K562 (cell line): ENCODE measurements at regions not wholly inside any gene's neighbourhood (a gene's known extent, or its start where the extent isn't known, plus 50 kb on each side); places are given as distances from the start of the nearest gene placed in this dataset.

Experiments used
- ATAC-seq: fragments of 200-7000 bp; cut with Tn5 transposase; 3 replicates; pipeline ENCODE4 v1.9.1; 2020; ENCODE audit warnings: moderate library complexity
- BruUV-seq: library from RNA; stranded (reverse); fragments of 400-500 nt; replicated peaks from 2 replicates; lab custom pipeline; 2021; lab: Mats Ljungman, UMichigan
- CTCF ChIA-PET: fragments of 300-600 bp; formaldehyde crosslinking; extraction: SDS; loops from one replicate; lab custom pipeline; 2021; ENCODE audit warnings: low intra/inter-chr PET ratio; lab: Yijun Ruan, JAX
- POLR2A ChIA-PET: fragments of 300-600, 350-650 bp; sonication (Branson Sonifier 250); formaldehyde crosslinking; extraction: SDS; loops from one replicate; lab custom pipeline; 2021; ENCODE audit warnings: antibody characterized with exemption, inconsistent platforms; lab: Yijun Ruan, JAX
- DNase-seq, 4 experiments: peaks; one replicate each; pipeline versions ENCODE4 v3.0.0 to v3.0.0-alpha.2; 2011 to 2018; ENCODE audit warnings: low spot score in 3 of 4, mixed read lengths in 3 of 4; ENCODE audit errors: extremely low read depth in 1 of 4
- FAIRE-seq: peaks from 2 replicates; lab custom pipeline; 2011; peaks lifted over from hg19 to GRCh38; lab: Jason Lieb, UNC
- H2AFZ ChIP-seq: 2 replicates; pipeline ENCODE4 v1.6.0; 2011; ENCODE audit warnings: low read depth, low read length, control low read depth, inconsistent platforms
- H3K27ac ChIP-seq: fragments of 200-600 bp; 3 replicates; pipeline ENCODE4 v1.8.0; 2011; ENCODE audit warnings: low read depth, mild to moderate bottlenecking, control low read depth, inconsistent platforms, low read length, moderate library complexity, mixed read lengths; ENCODE audit errors: extremely low read depth
- H3K27me3 ChIP-seq, 2 experiments: fragments of 300-600 bp in 1 of 2; 2 replicates in 1 of 2; 3 replicates in 1 of 2; pipeline versions ENCODE4 v1.6.0 to v1.8.0; 2011; ENCODE audit warnings: inconsistent platforms in 2 of 2, low read length in 2 of 2, mild to moderate bottlenecking in 1 of 2, mixed read lengths in 1 of 2, moderate library complexity in 1 of 2; ENCODE audit not compliant: control insufficient read depth in 2 of 2, insufficient read depth in 2 of 2
- H3K36me3 ChIP-seq: fragments of 300-600 bp; 3 replicates; pipeline ENCODE4 v1.8.0; 2011; ENCODE audit warnings: mild to moderate bottlenecking, low read length, inconsistent platforms; ENCODE audit not compliant: control insufficient read depth, insufficient read depth
- H3K4me1 ChIP-seq, 2 experiments: fragments of 200-600 bp in 1 of 2; replicated peaks in 1 of 2; 2 replicates in 1 of 2; 3 replicates in 1 of 2; pipeline versions ENCODE4 v1.5.1 to v1.8.0; 2011; ENCODE audit warnings: inconsistent platforms in 2 of 2, low read length in 2 of 2, mild to moderate bottlenecking in 1 of 2, mixed read lengths in 1 of 2, moderate library complexity in 1 of 2; ENCODE audit not compliant: control insufficient read depth in 2 of 2, insufficient read depth in 2 of 2
- H3K4me2 ChIP-seq: 2 replicates; pipeline ENCODE4 v1.6.1; 2011; ENCODE audit warnings: low read length, control low read depth, inconsistent platforms, mixed read lengths; ENCODE audit not compliant: insufficient read depth
- H3K4me3 ChIP-seq: fragments of 200-600 bp; sonication (generic), shearing (Covaris generic); 2 replicates; pipeline ENCODE4 v1.5.1; 2016; ENCODE audit warnings: control low read depth, inconsistent platforms
- H3K79me2 ChIP-seq: fragments of 200-600 bp; 3 replicates; pipeline ENCODE4 v1.8.0; 2011; ENCODE audit warnings: low read length, inconsistent platforms; ENCODE audit not compliant: control insufficient read depth, insufficient read depth
- H3K9ac ChIP-seq, 2 experiments: 2 replicates each; pipeline versions ENCODE4 v1.6.0 to v1.6.1; 2011; ENCODE audit warnings: low read depth in 2 of 2, low read length in 2 of 2, control low read depth in 1 of 2, inconsistent platforms in 1 of 2, mild to moderate bottlenecking in 1 of 2, mixed read lengths in 1 of 2; ENCODE audit not compliant: insufficient read depth in 1 of 2
- H3K9me1 ChIP-seq: one replicate; pipeline ENCODE4 v1.6.0; 2011; ENCODE audit warnings: inconsistent platforms, mild to moderate bottlenecking, low read length, moderate library complexity; ENCODE audit not compliant: control insufficient read depth, insufficient read depth
- H3K9me3 ChIP-seq: replicated peaks from 2 replicates; pipeline ENCODE4 v1.5.1; 2011; ENCODE audit warnings: low read depth, low read length, inconsistent platforms; ENCODE audit not compliant: control insufficient read depth, insufficient read depth
- H4K20me1 ChIP-seq: replicated peaks from 2 replicates; pipeline ENCODE4 v1.6.1; 2011; ENCODE audit warnings: low read length, inconsistent platforms, mixed read lengths; ENCODE audit not compliant: control insufficient read depth, insufficient read depth
- BCOR ChIP-seq: fragments of 450-650 bp; IDR thresholded peaks from 2 replicates; pipeline ENCODE4 v1.6.1; 2016
- CBX2 ChIP-seq: fragments of 200-600 bp; sonication (generic); IDR thresholded peaks from one replicate; pipeline ENCODE4 v1.6.1; 2012; ENCODE audit warnings: mild to moderate bottlenecking, low read length, inconsistent platforms; ENCODE audit not compliant: insufficient read depth, poor library complexity, severe bottlenecking
- CC2D1A ChIP-seq: fragments of 450-650 bp; IDR thresholded peaks from 2 replicates; pipeline ENCODE4 v1.6.1; 2017; ENCODE audit warnings: mild to moderate bottlenecking
- CEBPB ChIP-seq: fragments of 450-650 bp; IDR thresholded peaks from 2 replicates; pipeline ENCODE4 v1.6.1; 2016; ENCODE audit warnings: missing genetic modification characterization, missing compliant biosample characterization
- CEBPG ChIP-seq, 3 experiments: fragments of 200-800 bp in 1 of 3; sonication (Bioruptor generic) in 1 of 3; sonication (generic) in 1 of 3; formaldehyde crosslinking in 1 of 3; IDR thresholded peaks in 2 of 3; conservative IDR thresholded peaks in 1 of 3; 2 replicates each; pipeline versions ENCODE4 v1.6.1 to v1.8.0; 2016 to 2022; ENCODE audit warnings: missing compliant biosample characterization in 2 of 3, missing genetic modification characterization in 2 of 3, mild to moderate bottlenecking in 1 of 3, missing genetic modification reagents in 1 of 3
- CREM ChIP-seq: IDR thresholded peaks from 2 replicates; pipeline ENCODE4 v1.6.1; 2014; ENCODE audit warnings: antibody characterized with exemption, low read depth
- HMGXB4 ChIP-seq: sonication (generic); formaldehyde crosslinking; IDR thresholded peaks from 2 replicates; pipeline ENCODE4 v1.8.1; 2023; ENCODE audit warnings: mild to moderate bottlenecking, missing genetic modification reagents
- KLF6 ChIP-seq: fragments of 250-450 bp; sonication (Bioruptor Pico); IDR thresholded peaks from 2 replicates; pipeline ENCODE4 v1.4.0; 2020; ENCODE audit warnings: mild to moderate bottlenecking, moderate library complexity, borderline replicate concordance
- MAFG ChIP-seq: fragments of 450-650 bp; conservative IDR thresholded peaks from 2 replicates; pipeline ENCODE4 v1.6.1; 2016; ENCODE audit warnings: missing genetic modification characterization, missing compliant biosample characterization
- MTA3 ChIP-seq: fragments of 450-650 bp; formaldehyde crosslinking; IDR thresholded peaks from 2 replicates; pipeline ENCODE4 v1.6.1; 2017; ENCODE audit warnings: mild to moderate bottlenecking, borderline replicate concordance
- NCOA4 ChIP-seq: fragments of 450-650 bp; IDR thresholded peaks from 2 replicates; pipeline ENCODE4 v1.6.1; 2018; ENCODE audit warnings: mild to moderate bottlenecking; ENCODE audit not compliant: partially characterized antibody
- PRDM10 ChIP-seq: fragments of 450-650 bp; IDR thresholded peaks from 2 replicates; pipeline ENCODE4 v1.6.1; 2018; ENCODE audit not compliant: partially characterized antibody
- RBM15 ChIP-seq: fragments of 200-400 bp; formaldehyde crosslinking; IDR thresholded peaks from 2 replicates; pipeline ENCODE4 v1.6.1; 2018; ENCODE audit warnings: mild to moderate bottlenecking, low read length, moderate library complexity; ENCODE audit not compliant: insufficient read depth
- TAF9B ChIP-seq: fragments of 450-650 bp; IDR thresholded peaks from 2 replicates; pipeline ENCODE4 v1.6.1; 2018; ENCODE audit warnings: mild to moderate bottlenecking; ENCODE audit not compliant: partially characterized antibody
- ZNF217 ChIP-seq: sonication (generic); formaldehyde crosslinking; IDR thresholded peaks from 2 replicates; pipeline ENCODE4 v1.8.0; 2022; ENCODE audit warnings: mild to moderate bottlenecking, missing genetic modification reagents
- ZNF41 ChIP-seq: fragments of 250-450 bp; sonication (Bioruptor Pico); conservative IDR thresholded peaks from 2 replicates; pipeline ENCODE4 v1.4.0; 2020; ENCODE audit warnings: mild to moderate bottlenecking
- ZNF551 ChIP-seq: fragments of 250-450 bp; sonication (Bioruptor Pico); IDR thresholded peaks from 2 replicates; pipeline ENCODE4 v1.5.0; 2021; ENCODE audit warnings: mild to moderate bottlenecking, moderate library complexity
- WGBS: fragments of 100-300 bp; shearing (Covaris generic); methylation state at CpG from one replicate; pipeline ENCODE4 v1.1.6; 2016; ENCODE audit warnings: low coverage, mixed read lengths; ENCODE audit not compliant: insufficient coverage; ENCODE audit errors: missing lambda C conversion rate; 5-methylcytosine and 5-hydroxymethylcytosine counted together
- in situ Hi-C: fragments of 300-500 bp; cut with MboI; formaldehyde crosslinking; loops from 4 replicates; pipeline ENCODE4 v1.15.0; 2018; ENCODE audit warnings: inconsistent platforms, mixed read lengths
- intact Hi-C: fragments of 100-400 bp; cut with micrococcal nuclease; formaldehyde crosslinking; loops from 2 replicates; pipeline ENCODE4 v1.14.2; 2022

GRCh38 chr1:9438431-9439073 lies 100.7 kb upstream of the SLC25A33 start:
- Histone ChIP-seq H3K9me3 (no peaks in the 10 kb centered on the region), H2AFZ (0 out of 2 replicates have a peak overlapping the region, but pooled peaks have one; percentile 5), H3K9ac (no peak overlapping the region), H3K79me2 (no peaks in the 10 kb centered on the region), H3K4me2 (no peak overlapping the region), H3K36me3 (no peaks in the 10 kb centered on the region), H3K27me3 (peaks cover 36 to 70% of the 10 kb centered on the region in 2 experiments), H3K9me1 (no peaks in the 10 kb centered on the region), H4K20me1 (no peaks in the 10 kb centered on the region; the same call in 1 of the 2 replicates), H3K27ac (no peak overlapping the region), H3K4me1 (peaks cover 5% of the 10 kb centered on the region in 2 experiments; a peak in 2 of 5 replicates), H3K4me3 (no peak overlapping the region)
- in situ Hi-C loops (no loop called here), intact Hi-C loops (no loop called here)
- ATAC-seq, result no peak
- POLR2A ChIA-PET, result interaction anchor here (0.7 kb wide), 3 partner anchors 17 to 359 kb away, joined by 3 read pairs; no protein-coding TSS in a partner anchor
- 1% methylated on average over 12 of the region's 12 CpGs for WGBS
- no peak for DNase-seq
- CTCF ChIA-PET, result no interaction called here
- no TSS peak for BruUV-seq
- FAIRE-seq, result no peak
- TF ChIP-seq CEBPG (CRISPR knock-in tag; IDR thresholded peaks at IDR 0.05) (no peak), CEBPG (tag; conservative IDR thresholded peaks at IDR 0.05 in 1 of 2, IDR thresholded peaks at IDR 0.05 in 1 of 2) (peak; percentile 71 to 86), PRDM10 (peak; percentile 65), ZNF551 (CRISPR knock-in tag) (no peak), HMGXB4 (CRISPR knock-in tag) (no peak), CC2D1A (no peak), BCOR (no peak), CREM (no peak), NCOA4 (no peak), ZNF41 (CRISPR knock-in tag) (no peak), RBM15 (no peak), KLF6 (CRISPR knock-in tag) (no peak), MAFG (tag) (no peak), MTA3 (no peak), ZNF217 (CRISPR knock-in tag) (no peak), TAF9B (no peak), CEBPB (tag) (peak; percentile 82), CBX2 (no peak)
